WTC11 (cell line): ENCODE measurements at regions not wholly inside any gene's neighbourhood (a gene's known extent, or its start where the extent isn't known, plus 50 kb on each side); places are given as distances from the start of the nearest gene placed in this dataset.

Experiments
- ATAC-seq: fragments of 200-7000 bp; cut with Tn5 transposase; 2 replicates; pipeline ENCODE4 v1.10.0; 2021; ENCODE audit warnings: mild to moderate bottlenecking, moderate library complexity
- CTCF ChIA-PET: fragments of 300-600 bp; sonication (Branson Sonifier 250); formaldehyde crosslinking; loops from one replicate; lab custom pipeline; 2021; ENCODE audit warnings: antibody characterized with exemption; lab: Charles Lee
- POLR2A ChIA-PET: fragments of 350-600 bp; sonication (Branson Sonifier 250); formaldehyde crosslinking; loops from one replicate; lab custom pipeline; 2021; ENCODE audit warnings: antibody characterized with exemption; lab: Charles Lee
- DNase-seq: peaks from one replicate; pipeline ENCODE4 v3.0.0; 2021; ENCODE audit warnings: low spot score
- H3K27ac Mint-ChIP-seq: 2 replicates; pipeline ENCODE4 v1.8.0; 2021; ENCODE audit warnings: mixed read lengths
- H3K27me3 Mint-ChIP-seq: 2 replicates; pipeline ENCODE4 v1.8.0; 2021; ENCODE audit warnings: low read depth, mild to moderate bottlenecking, moderate library complexity, mixed read lengths
- H3K36me3 Mint-ChIP-seq: 2 replicates; pipeline ENCODE4 v1.8.0; 2021; ENCODE audit warnings: mixed read lengths
- H3K4me1 Mint-ChIP-seq: 2 replicates; pipeline ENCODE4 v1.8.0; 2022; ENCODE audit warnings: mixed read lengths
- H3K4me3 Mint-ChIP-seq: 2 replicates; pipeline ENCODE4 v1.8.0; 2021; ENCODE audit warnings: mild to moderate bottlenecking, moderate library complexity, mixed read lengths
- H3K9me3 Mint-ChIP-seq: 2 replicates; pipeline ENCODE4 v1.8.0; 2021; ENCODE audit warnings: mixed read lengths
- AFF4 ChIP-seq: sonication (generic); formaldehyde crosslinking; IDR thresholded peaks from 2 replicates; pipeline ENCODE4 v1.8.1; 2023; ENCODE audit warnings: mild to moderate bottlenecking, missing genetic modification reagents, borderline replicate concordance
- AR ChIP-seq: fragments of 250-450 bp; sonication (Bioruptor Pico); IDR thresholded peaks from 2 replicates; pipeline ENCODE4 v1.9.0; 2021; ENCODE audit warnings: mild to moderate bottlenecking
- CBFB ChIP-seq: sonication (generic); formaldehyde crosslinking; IDR thresholded peaks from 2 replicates; pipeline ENCODE4 v1.8.1; 2022; ENCODE audit warnings: mild to moderate bottlenecking, low read depth, missing genetic modification reagents
- CREB1 ChIP-seq: sonication (generic); formaldehyde crosslinking; IDR thresholded peaks from 2 replicates; pipeline ENCODE4 v1.8.0; 2023; ENCODE audit warnings: mild to moderate bottlenecking, missing genetic modification reagents
- GRHL2 ChIP-seq: fragments of 250-450 bp; sonication (Bioruptor Pico); IDR thresholded peaks from 2 replicates; pipeline ENCODE4 v1.8.0; 2022; ENCODE audit warnings: mild to moderate bottlenecking, moderate library complexity; ENCODE audit not compliant: insufficient replicate concordance, severe bottlenecking
- MYBL2 ChIP-seq: sonication (generic); formaldehyde crosslinking; IDR thresholded peaks from 2 replicates; pipeline ENCODE4 v1.8.1; 2023; ENCODE audit warnings: mild to moderate bottlenecking, moderate library complexity, missing genetic modification reagents
- NR2C2 ChIP-seq: sonication (generic); formaldehyde crosslinking; IDR thresholded peaks from 2 replicates; pipeline ENCODE4 v1.8.0; 2022; ENCODE audit warnings: mild to moderate bottlenecking, missing genetic modification reagents
- NR3C1 ChIP-seq: sonication (generic); formaldehyde crosslinking; conservative IDR thresholded peaks from 2 replicates; pipeline ENCODE4 v1.8.1; 2023; ENCODE audit warnings: low read depth, mild to moderate bottlenecking, missing genetic modification reagents
- PRRX2 ChIP-seq: fragments of 250-450 bp; sonication (Bioruptor Pico); IDR thresholded peaks from 2 replicates; pipeline ENCODE4 v1.8.0; 2021; ENCODE audit warnings: mild to moderate bottlenecking
- SMAD4 ChIP-seq: sonication (generic); formaldehyde crosslinking; IDR thresholded peaks from 2 replicates; pipeline ENCODE4 v1.8.0; 2022; ENCODE audit warnings: mild to moderate bottlenecking, missing genetic modification reagents
- SP1 ChIP-seq: sonication (generic); formaldehyde crosslinking; conservative IDR thresholded peaks from 2 replicates; pipeline ENCODE4 v1.8.1; 2022; ENCODE audit warnings: missing genetic modification reagents
- TEAD1 ChIP-seq: sonication (generic); formaldehyde crosslinking; IDR thresholded peaks from 2 replicates; pipeline ENCODE4 v1.8.0; 2022; ENCODE audit warnings: mild to moderate bottlenecking, missing genetic modification reagents
- TP53 ChIP-seq: sonication (generic); formaldehyde crosslinking; IDR thresholded peaks from 2 replicates; pipeline ENCODE4 v1.8.1; 2023; ENCODE audit warnings: mild to moderate bottlenecking, missing genetic modification reagents
- ZNF138 ChIP-seq: sonication (generic); formaldehyde crosslinking; conservative IDR thresholded peaks from 2 replicates; pipeline ENCODE4 v1.8.1; 2022; ENCODE audit warnings: mild to moderate bottlenecking, moderate library complexity, missing genetic modification reagents
- ZNF219 ChIP-seq: sonication (generic); formaldehyde crosslinking; IDR thresholded peaks from 2 replicates; pipeline ENCODE4 v1.8.0; 2023; ENCODE audit warnings: missing genetic modification reagents, mild to moderate bottlenecking, borderline replicate concordance
- ZNF416 ChIP-seq: fragments of 250-450 bp; sonication (Bioruptor Pico); IDR thresholded peaks from 2 replicates; pipeline ENCODE4 v1.9.0; 2021; ENCODE audit warnings: mild to moderate bottlenecking, inconsistent platforms
- TF ChIP-seq, protein P1 (sequence below): sonication (generic); formaldehyde crosslinking; IDR thresholded peaks from 2 replicates; pipeline ENCODE4 v1.8.0; 2023; ENCODE audit warnings: missing genetic modification reagents, mild to moderate bottlenecking, borderline replicate concordance

DNA sequence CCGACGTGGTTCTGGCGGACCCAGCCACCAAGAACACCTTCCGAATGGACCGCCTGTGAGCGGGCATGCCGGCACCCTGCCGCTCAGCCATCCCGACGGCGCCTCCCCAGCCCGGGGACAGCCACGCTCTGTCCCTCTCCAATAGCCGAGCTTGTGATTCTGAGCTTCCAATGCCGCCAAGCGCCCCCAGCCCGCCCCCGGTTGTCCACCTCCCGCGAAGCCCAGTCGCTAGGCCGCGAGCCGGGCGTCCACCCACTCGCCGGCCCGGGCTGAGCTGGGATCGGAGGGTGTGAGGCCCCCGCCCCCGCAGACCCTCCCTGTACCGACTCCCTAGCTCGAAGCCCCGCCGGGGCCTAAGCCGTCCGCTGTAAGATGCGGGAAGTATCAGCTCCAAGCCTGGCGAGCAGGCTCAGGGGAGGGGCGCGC, 1195.1 kb upstream of the CHAC2 start (continued):
- TF ChIP-seq TEAD1 (no peak), GRHL2 (CRISPR knock-in tag) (no peak), NR3C1 (CRISPR knock-in tag) (no peak), ZNF416 (CRISPR knock-in tag) (no peak)

DNA sequence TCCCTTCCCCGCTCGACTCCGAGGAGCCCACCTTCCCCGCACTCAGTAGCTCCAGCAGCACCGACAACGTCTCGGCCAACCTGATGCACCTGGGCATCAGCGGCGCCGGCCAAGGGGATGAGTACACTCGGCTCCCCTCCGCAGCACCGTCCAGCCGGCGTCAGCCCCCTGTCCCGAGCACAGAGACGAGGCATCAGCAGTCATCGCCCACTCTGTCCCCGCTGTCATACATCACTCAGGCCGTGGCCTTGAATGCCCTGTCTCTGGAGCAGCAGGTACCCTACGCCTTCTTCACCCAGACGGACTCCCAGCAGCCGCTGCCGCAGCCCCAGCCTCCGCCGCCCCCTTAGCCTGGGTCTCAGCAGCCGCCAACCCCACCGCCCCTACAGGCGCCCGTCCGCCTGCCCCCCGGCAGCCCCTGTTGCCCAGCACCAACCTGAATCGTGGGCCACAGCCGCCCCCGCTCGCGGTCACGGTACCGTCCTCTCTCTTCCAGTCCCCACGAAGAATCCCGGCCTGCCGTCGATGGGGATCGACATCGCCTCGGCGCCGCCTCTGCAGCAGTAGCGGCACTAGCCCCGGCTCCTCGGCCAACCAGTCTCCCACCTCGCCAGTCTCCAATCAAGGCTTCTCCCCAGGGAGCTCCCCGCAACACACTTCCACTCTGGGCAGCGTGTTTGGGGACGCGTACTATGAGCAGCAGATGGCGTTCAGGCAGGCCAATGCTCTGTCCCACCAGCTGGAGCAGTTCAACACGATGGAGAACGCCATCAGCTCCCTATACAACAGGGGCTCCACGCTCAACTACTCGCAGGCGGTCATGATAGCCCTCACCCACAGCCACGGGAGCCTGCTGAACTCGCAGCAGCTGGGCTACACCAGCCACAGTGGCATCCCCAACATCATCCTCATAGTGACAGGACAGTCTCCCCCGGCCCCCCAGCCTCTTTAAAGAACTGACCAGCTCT, 1195.9 kb upstream of the CHAC2 start:
- ATAC-seq (no peak), DNase-seq (no peak)
- H3K4me3 Mint-ChIP-seq = no peak overlapping the region
- peaks cover 34% of the 10 kb centered on the region for H3K9me3 Mint-ChIP-seq
- H3K27ac Mint-ChIP-seq = no peak overlapping the region
- H3K27me3 Mint-ChIP-seq = no peaks in the 10 kb centered on the region
- TF ChIP-seq CBFB (CRISPR knock-in tag) (no peak), TP53 (CRISPR knock-in tag) (no peak), ZNF138 (CRISPR knock-in tag) (no peak), AR (CRISPR knock-in tag) (no peak), ZNF219 (no peak), PRRX2 (CRISPR knock-in tag) (no peak), NR2C2 (CRISPR knock-in tag) (no peak), AFF4 (CRISPR knock-in tag) (no peak), CREB1 (no peak), SP1 (CRISPR knock-in tag) (no peak), SMAD4 (CRISPR knock-in tag) (no peak), MYBL2 (CRISPR knock-in tag) (no peak)
- TF ChIP-seq, protein P1, sequence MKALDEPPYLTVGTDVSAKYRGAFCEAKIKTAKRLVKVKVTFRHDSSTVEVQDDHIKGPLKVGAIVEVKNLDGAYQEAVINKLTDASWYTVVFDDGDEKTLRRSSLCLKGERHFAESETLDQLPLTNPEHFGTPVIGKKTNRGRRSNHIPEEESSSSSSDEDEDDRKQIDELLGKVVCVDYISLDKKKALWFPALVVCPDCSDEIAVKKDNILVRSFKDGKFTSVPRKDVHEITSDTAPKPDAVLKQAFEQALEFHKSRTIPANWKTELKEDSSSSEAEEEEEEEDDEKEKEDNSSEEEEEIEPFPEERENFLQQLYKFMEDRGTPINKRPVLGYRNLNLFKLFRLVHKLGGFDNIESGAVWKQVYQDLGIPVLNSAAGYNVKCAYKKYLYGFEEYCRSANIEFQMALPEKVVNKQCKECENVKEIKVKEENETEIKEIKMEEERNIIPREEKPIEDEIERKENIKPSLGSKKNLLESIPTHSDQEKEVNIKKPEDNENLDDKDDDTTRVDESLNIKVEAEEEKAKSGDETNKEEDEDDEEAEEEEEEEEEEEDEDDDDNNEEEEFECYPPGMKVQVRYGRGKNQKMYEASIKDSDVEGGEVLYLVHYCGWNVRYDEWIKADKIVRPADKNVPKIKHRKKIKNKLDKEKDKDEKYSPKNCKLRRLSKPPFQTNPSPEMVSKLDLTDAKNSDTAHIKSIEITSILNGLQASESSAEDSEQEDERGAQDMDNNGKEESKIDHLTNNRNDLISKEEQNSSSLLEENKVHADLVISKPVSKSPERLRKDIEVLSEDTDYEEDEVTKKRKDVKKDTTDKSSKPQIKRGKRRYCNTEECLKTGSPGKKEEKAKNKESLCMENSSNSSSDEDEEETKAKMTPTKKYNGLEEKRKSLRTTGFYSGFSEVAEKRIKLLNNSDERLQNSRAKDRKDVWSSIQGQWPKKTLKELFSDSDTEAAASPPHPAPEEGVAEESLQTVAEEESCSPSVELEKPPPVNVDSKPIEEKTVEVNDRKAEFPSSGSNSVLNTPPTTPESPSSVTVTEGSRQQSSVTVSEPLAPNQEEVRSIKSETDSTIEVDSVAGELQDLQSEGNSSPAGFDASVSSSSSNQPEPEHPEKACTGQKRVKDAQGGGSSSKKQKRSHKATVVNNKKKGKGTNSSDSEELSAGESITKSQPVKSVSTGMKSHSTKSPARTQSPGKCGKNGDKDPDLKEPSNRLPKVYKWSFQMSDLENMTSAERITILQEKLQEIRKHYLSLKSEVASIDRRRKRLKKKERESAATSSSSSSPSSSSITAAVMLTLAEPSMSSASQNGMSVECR (CRISPR knock-in tag) = no peak
- CTCF ChIA-PET = no interaction called here
- 0 out of 2 replicates have a peak, but pooled peaks cover 8% of the 10 kb centered on the region for H3K4me1 Mint-ChIP-seq
- POLR2A ChIA-PET = no interaction called here
- H3K36me3 Mint-ChIP-seq = peaks cover 25% of the 10 kb centered on the region
